ENCODE measurements at regions not wholly inside any gene's neighbourhood (a gene's known extent, or its start where the extent isn't known, plus 50 kb on each side); places are given as distances from the start of the nearest gene placed in this dataset.

GRCh38 chr2:126784045-126784444 lies 114.6 kb upstream of the TEX51 start:
- no peak for DNase-seq
- intact Hi-C loops (cut with micrococcal nuclease) = no loop called here
- H3K27ac ChIP-seq (replicated peaks) = no peak overlapping the region
- no peaks in the 10 kb centered on the region for H3K36me3 ChIP-seq
- peaks cover 55% of the 10 kb centered on the region for H3K27me3 ChIP-seq (ENCODE audit: low read depth)
- no peak for TF ChIP-seq CTCF (IDR thresholded peaks at IDR 0.05; ENCODE audit: borderline replicate concordance)
- no peak overlapping the region for H3K4me3 ChIP-seq
- H3K9me3 ChIP-seq (replicated peaks) = no peaks in the 10 kb centered on the region
- no peaks in the 10 kb centered on the region for H3K4me1 ChIP-seq

GRCh38 chr2:126784621-126785020 lies 114.1 kb upstream of the TEX51 start:
- H3K27me3 ChIP-seq (ENCODE audit: low read depth) = peaks cover 55% of the 10 kb centered on the region
- no peak overlapping the region for H3K4me3 ChIP-seq
- intact Hi-C loops (cut with micrococcal nuclease) = no loop called here
- no peaks in the 10 kb centered on the region for H3K36me3 ChIP-seq
- TF ChIP-seq CTCF (IDR thresholded peaks at IDR 0.05; ENCODE audit: borderline replicate concordance) = no peak
- H3K27ac ChIP-seq (replicated peaks) = no peak overlapping the region
- no peak for DNase-seq
- no peaks in the 10 kb centered on the region for H3K9me3 ChIP-seq (replicated peaks)
- H3K4me1 ChIP-seq = no peaks in the 10 kb centered on the region

- H3K9me3 ChIP-seq (replicated peaks) = no peaks in the 10 kb centered on the region
- H3K4me3 ChIP-seq = no peak overlapping the region
- no peaks in the 10 kb centered on the region for H3K36me3 ChIP-seq
- no peak for DNase-seq
- TF ChIP-seq CTCF (IDR thresholded peaks at IDR 0.05; ENCODE audit: borderline replicate concordance) = no peak
- intact Hi-C loops (cut with micrococcal nuclease) = no loop called here
- H3K27ac ChIP-seq (replicated peaks) = no peak overlapping the region
- no peaks in the 10 kb centered on the region for H3K4me1 ChIP-seq
- H3K27me3 ChIP-seq (ENCODE audit: low read depth) = peaks cover 55% of the 10 kb centered on the region
Measured at GRCh38 chr2:126785236-126785635, 113.5 kb upstream of the TEX51 start.

- no peak for TF ChIP-seq CTCF (IDR thresholded peaks at IDR 0.05; ENCODE audit: borderline replicate concordance)
- Histone ChIP-seq H3K36me3 (no peaks in the 10 kb centered on the region), H3K27me3 (ENCODE audit: low read depth) (peaks cover 54% of the 10 kb centered on the region), H3K9me3 (replicated peaks) (no peaks in the 10 kb centered on the region), H3K4me1 (no peaks in the 10 kb centered on the region), H3K27ac (replicated peaks) (no peak overlapping the region), H3K4me3 (no peak overlapping the region)
- DNase-seq = no peak
- intact Hi-C loops (cut with micrococcal nuclease) = no loop called here
Measured at GRCh38 chr2:126785862-126786261, 112.8 kb upstream of the TEX51 start.

- intact Hi-C loops (cut with micrococcal nuclease) = no loop called here
Measured at GRCh38 chr2:126786765-126787164, 111.9 kb upstream of the TEX51 start.

More at GRCh38 chr2:126786765-126787164, 111.9 kb upstream of the TEX51 start:
- DNase-seq = no peak
- H3K27me3 ChIP-seq (ENCODE audit: low read depth) = peaks cover 54% of the 10 kb centered on the region
- TF ChIP-seq CTCF (IDR thresholded peaks at IDR 0.05; ENCODE audit: borderline replicate concordance) = no peak
- no peak overlapping the region for H3K27ac ChIP-seq (replicated peaks)
- no peaks in the 10 kb centered on the region for H3K4me1 ChIP-seq
- no peak overlapping the region for H3K4me3 ChIP-seq
- H3K36me3 ChIP-seq = no peaks in the 10 kb centered on the region
- H3K9me3 ChIP-seq (replicated peaks) = no peaks in the 10 kb centered on the region
